Stimulated activated CD4-positive, alpha-beta T cell treated with anti-CD3 and anti-CD28 coated beads, TNF-alpha, amount 100 ng/mL, for 4 hours (primary cell): ENCODE measurements at regions not wholly inside any gene's neighbourhood (a gene's known extent, or its start where the extent isn't known, plus 50 kb on each side); places are given as distances from the start of the nearest gene placed in this dataset.
"Not testable (repeated sequence)": the region's sequence is repeated elsewhere in the genome, so short reads cannot be mapped to it uniquely, and the experiment has no call there.

Experiments used
- DNase-seq, 3 experiments: peaks; one replicate each; pipeline ENCODE4 v3.0.0-alpha.2; 2020; ENCODE audit warnings: low read depth in 3 of 3

DNA sequence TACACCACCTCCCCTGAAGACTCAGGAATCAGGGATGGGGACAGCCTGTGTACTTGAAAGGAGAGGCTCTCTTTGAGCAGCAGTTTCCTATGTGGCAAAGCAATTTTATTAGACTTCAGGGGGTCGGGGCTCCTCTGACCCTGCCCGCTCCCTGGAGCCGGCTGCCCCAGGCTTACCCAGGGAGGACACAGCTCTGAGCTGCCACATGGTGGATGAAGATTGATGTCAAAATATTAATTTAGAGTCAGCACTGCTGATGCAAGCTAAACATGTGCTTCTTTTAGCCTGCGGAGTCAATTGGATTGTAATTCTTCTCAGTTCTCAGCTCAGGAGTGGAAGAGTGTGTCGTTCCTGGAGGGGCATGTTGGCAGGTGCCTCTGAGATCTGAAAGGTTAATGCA is 606.1 kb downstream of the KIF4B start:
- DNase-seq = no peak

DNA sequence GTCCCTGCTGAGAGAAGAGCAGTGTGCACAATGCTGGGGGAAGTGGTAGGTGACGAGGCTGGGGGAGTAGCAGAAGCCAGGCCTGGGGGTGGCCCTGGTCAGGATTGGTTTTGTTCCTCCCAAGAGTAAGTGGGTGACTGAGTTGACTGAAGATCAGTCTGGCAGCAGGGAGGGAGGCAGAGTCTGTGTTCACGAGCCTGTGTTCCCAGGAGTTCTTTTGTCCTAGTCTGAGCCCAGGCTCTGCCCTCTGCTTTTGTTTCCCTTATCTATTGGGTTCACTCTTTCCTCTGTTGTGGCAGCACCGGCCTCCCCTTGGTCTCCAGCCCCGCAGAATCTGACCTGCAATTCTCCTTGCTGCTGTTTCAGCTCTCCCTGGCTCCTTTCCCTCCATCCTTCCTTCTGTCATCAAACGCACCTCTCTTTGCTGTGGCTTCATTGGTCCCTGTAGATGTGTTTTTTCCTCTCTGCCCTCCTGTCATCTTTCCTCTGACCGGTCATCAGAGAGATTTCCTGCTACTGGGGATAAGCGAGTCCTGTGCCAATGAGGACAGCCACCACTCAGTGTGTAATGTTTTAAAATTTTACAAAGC is 607.4 kb downstream of the KIF4B start:
- DNase-seq = no peak

DNA sequence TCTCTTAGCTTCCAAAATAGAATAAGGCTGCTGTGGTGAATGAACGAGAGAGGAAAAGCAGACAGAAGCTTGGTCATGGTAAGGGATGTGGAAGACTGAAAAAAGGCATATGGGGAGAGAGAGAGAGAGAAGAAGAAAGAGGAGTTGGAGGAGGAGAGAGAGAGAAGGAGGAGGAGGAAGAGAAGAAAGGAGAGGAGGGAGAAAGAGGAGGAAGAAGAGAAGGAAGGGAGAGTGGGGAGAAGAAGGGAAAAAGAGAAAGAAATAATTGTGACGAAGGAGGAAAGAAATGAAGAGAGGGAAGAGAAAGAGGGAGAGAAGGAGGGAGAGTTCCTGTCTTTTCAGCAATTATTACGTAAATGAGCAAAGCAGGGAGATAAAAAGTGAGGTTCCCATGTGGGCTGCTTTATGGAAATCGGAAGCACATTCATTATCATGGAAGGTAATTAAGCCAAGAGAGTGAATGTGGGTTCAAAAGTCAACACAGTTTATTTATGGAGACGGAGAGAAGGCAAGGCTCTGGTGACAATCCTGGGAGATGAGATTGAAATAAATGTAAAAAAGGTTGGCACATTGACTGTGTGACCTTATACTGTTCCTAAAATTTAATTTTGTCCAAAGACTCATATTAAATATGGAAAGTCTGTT is 611.2 kb downstream of the KIF4B start:
- DNase-seq = no peak

DNA sequence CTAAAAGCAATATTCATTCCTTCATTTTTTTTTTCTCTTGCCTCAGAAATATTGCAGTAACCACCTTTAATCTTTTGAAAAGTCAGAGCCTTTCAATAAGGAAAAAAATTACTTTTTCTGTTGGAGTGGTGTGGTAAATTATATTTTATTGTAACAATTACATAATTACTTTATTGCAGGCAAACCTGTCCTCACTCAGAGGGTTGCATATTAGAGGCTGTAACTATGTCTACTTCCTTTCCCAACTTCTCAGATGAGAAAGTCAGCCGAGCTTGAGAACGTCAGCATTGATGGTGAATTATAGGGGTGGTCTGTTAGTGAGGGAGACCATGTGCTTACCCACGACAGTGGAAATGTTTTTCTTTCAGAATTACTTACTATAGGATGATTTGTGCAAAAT is 611.8 kb downstream of the KIF4B start:
- no peak for DNase-seq

DNA sequence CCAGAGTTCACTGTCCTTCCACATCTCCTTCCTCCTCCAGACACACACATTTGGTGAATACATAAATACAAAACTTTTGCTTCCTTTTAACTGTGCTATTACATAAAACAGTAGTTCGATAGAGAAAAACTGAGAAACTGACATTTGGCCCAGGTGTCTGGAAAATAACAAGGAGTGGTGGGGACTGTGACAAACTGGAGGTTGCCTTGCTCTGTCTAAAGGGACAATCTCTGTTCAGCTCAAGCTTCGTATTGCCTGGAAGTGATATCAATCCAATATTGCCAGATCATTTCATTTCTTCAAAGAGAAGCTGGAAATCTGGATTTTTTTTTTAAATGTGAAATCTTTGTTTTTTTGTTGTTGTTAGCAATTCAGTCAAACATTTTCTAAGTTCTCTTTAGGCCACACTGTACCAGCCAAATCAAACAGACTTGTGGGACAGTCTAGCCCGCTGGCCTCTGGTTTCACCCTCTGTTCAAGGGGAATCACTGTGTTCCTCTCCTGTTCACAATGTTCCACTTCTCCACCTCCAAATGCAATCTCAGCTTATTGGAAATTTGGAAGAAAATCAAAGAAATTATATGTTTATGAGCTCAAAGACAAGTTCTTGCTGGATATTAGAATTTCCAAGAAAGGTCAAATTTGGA is 612.5 kb downstream of the KIF4B start:
- DNase-seq = no peak

DNA sequence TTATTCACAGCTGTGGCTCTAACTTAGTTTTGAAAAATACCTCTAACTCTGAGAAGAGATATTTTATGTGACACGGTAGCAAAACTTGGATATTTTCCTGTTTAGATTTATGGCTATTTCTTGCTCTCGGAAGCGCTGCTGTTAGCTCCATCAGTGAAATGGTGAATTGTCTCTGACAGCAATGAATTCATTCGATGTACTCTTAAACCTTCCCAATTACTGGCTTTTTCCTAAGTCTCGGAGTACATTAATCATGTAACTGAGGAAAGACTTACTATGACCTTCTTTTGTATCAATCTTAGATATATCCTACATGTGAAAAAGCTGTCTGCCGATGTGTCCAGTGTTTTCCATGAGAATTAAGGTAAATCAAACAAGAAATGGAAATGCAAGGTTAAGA is 613.0 kb downstream of the KIF4B start:
- DNase-seq = no peak

DNA sequence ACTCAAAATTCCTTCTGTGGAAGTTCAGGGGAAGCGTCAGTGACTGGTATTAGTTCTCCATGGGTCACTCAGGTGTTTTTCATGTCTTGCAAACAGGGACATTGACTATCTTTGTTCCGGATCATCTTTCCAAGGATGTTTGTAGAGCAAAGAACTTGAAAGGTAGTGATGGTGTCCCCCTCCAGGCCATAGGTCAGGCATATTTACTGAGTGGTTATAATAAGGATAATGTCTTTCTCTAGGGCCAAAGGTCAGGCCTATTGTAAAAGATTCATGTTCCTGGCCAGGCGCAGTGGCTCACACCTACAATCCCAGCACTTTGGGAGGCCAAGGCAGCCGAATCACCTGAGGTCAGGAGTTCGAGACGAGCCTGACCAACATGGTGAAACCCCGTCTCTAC is 614.8 kb downstream of the KIF4B start:
- no peak for DNase-seq

DNA sequence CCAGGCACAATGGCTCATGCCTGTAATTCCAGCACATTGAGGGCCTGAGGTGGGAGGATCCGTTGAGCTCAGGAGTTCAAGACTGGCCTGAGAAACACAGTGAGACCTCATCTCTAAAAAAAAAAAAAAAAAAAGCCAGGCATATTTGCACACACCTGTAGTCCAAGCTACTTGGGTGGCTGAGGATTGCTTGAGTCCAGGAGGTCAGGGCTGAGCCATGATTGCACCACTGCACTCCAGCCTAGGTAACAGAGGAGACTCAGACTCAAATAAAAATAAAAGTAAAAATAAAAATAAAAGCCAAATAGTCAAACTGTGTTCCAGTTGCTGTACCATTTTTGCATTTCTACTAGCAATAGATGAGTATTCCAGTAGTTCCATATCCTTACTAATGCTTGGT is 616.0 kb downstream of the KIF4B start:
- no peak for DNase-seq

DNA sequence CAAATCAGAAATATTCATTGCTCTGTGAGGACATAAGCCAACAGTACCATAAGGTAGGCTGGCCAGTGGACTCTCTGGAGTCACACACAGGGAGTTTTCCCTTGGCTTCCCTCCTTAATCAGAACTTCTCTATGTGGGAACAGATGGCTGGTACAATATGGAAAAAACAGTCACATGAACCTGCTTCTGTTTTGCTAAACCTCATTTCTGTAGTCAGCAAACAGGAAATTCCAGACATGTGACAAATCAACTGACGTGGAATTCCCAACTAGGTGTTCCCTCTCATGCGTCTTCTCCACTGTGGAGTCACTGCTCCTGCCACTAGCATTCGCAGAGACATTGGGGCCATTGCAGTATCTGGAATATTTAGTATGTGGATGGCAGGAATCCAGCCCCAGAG is 617.6 kb downstream of the KIF4B start:
- DNase-seq = no peak

DNA sequence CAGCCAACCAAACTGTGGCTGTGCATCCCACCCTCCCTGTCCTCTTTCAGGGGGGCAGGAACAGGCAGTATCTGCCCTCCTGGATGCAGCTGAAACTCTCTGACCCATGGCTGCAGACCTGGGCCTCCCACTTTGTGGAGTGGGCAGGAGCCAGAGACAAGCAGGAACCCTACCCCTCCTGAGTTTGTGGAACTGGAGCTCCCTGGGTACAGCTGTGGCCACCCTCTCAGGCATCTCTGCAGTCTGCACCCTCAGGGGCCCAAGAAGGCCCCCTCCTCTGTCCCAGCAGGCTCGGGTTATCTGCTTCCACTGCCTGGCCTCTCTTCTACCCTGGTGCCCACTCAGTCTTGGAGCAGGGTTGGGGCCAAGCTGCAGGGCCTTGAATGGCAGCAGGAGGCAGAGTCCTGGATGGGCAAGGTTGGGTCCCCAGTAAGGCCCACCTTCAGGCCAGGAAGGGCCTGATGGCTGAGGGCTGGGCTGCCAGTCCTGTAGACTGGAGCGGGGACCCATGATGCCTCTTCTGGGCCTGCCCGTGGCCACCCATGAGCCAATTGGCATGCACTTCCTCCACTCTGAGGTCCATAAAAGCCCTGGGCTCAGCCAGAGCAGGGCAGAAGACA is 619.9 kb downstream of the KIF4B start:
- no peak for DNase-seq

DNA sequence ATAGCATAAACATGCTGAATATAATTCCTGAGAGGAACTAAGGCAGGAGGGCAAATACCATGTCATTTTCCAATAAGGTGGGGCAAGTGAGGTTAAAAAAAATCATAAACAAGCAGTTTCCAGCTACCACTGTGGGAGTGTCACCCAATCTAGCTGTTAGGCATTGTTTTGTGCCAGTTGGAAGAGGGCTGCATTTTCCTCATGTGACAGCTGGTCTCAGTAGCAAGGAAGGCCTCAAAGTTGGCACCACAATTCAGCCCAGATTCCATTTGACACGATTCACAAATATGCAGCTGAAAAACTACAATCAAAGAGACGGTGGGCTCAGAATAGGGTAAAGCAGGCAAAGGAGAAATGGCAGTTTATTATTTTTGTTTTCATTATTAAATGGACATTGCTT is 636.1 kb downstream of the KIF4B start:
- no peak for DNase-seq

DNA sequence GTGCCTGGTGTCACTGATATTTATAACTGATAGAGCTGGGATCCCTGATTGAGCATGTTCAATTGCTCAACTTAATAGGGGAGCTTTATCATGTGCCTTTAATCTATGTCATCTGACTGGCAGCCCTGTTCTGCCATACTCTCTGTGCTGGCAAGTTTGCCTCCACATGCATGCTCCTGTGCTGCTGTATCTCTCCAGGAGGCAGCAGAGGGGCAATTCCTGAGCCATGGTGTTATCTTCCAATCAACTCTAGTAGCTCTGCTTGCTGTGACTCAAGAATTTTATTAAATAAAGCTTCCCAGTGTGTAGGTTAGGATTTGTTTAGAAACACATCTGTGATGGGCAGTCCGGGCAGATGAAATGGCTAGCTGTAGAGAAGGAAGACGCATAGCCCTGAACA is 642.0 kb downstream of the KIF4B start:
- DNase-seq = no peak

DNA sequence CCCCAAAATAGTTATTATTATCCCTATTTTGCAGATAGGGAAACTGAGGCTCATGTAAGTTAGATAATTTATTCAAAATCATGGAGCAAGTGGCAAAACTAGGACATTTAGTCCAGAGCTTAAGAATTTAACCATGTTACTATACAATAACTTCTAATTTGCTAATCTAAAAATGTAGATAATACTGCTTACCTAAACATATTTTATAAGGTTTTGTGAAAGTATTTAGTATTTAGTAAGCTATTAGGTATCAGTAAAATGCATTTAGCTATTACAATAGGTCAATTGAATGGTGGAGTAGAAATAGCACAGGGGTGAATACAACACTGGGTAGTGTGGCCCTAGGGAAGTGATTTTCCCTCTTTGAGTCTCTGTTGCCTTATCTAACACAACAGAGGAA is 648.3 kb downstream of the KIF4B start:
- DNase-seq = no peak

DNA sequence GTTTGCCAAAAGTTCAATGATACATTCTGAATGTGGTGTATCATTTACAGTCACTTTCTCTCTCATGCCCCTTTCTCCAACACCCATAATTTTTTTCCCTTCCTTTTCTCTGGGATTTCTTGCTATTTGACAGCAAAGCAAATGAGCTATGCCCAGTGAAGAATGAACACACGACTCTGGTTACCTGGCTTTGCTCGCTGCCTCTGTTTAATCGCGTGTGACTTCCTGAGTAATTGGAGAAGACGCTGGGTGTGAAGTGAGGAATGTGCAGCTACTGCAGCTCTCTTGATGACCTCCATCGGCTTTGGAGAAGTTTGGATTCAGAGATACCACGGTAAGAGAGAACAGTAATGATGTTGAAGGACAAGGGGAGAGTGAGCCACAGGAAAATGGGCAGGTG is 651.8 kb downstream of the KIF4B start:
- DNase-seq = no peak

DNA sequence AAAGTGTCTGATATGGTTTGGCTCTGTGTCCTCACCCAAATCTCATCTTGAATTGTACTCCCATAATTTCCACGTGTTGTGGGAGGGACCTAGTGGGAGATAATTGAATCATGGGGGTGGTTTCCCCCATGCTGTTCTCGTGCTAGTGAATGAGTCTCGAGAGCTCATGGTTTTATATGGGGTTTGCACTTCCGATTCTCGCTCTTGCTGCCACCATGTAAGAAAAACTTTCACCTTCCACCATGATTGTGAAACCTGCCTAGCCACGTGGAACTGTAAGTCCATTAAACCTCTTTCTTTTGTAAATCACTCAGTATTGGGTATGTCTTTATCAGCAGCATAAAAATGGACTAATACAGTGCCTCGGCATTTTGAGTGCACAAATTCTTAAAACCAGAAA is 655.0 kb upstream of the SGCD start:
- not testable (repeated sequence) for DNase-seq

DNA sequence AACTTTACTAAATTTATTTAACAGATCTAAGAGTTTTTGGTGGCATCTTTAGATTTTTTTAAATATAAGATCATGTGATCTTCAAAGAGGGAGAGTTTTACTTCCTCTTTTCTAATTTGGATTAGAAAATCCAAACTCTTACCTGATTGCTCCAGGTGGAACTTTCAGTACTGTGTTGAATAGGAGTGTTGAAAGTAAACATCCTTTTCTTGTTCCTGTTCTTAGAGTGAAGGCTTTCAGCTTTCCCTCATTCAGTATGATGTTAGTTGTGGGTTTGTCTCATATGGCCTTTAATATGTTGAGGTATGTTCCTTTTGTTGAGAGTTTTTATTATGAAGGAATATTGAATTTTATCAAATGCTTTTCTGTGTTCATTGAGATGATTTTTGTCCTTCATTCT is 650.0 kb upstream of the SGCD start:
- DNase-seq = no peak

DNA sequence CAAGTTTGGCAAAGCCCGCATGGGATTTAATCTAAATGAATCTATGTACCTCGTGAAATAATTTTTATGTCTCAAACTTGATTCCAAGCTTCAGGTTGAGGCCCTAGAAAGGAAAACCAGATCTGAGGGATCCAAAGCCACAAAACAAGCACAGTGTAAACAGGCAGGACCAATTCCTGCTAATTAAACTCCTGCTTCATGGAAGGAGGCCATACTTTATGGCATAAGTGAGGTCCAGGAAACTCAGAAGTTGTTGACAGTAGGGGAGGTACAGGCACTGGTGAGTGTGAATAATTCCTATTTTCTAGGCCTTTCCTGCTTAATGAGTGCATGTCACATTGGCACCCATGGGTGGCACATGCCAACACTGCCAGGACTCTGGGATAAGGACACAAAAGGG is 648.6 kb upstream of the SGCD start:
- DNase-seq = no peak

DNA sequence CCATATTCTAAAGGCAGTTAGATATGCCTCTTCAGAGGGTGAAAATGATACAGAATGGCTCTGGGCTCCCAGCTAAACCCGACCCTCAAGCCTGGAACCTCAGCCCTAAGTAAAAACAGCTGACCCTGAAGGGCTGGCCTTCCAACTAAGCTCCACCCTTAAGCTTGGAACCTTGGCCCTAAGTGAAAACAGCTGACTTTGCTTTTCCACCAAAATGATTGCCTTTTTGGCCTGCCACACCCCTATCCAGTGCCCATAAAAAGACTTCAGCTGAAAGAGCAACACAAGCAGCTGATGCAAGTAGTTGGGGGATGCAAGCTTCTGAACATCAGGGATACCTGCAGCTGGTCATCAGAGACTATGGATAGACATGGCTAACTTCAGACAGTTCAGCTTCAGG is 647.4 kb upstream of the SGCD start:
- no peak for DNase-seq

DNA sequence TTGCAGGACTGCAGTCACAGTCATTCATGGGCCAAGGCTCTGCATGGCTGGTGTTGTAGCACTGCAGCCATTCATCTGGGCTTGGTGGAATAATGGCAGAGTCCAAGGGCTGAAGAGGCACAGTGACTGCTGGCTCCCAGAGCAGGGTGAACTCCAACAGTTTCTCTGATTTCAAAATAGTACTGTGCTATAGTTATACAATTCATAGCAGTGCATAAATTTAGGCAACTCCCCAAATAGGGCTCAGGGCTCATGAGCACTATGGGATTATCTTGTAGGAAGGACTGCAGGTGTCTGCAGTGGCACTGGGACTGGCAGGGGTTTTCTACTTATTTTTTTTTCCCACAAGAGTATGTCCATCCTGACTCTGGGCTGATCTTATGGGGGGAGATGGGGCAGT is 642.5 kb upstream of the SGCD start:
- no peak for DNase-seq

DNA sequence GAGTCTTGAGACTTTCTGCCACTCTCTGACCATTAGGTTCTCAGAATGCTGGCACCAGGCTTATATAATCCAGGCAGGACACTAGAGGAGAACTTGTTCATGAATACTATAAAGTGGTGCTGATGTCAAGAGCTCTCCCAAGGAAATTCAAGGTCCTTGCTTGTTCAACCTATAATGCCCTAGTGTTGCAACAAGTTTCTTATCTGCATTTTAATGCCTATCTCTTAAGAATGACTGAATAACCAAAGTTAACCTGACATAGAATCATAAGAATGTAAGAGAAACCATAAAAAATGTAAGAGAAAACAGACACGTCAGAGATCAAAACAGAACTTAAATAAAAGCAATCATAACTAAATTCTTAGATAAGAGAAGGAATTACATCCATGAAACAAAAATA is 640.8 kb upstream of the SGCD start:
- DNase-seq = no peak

DNA sequence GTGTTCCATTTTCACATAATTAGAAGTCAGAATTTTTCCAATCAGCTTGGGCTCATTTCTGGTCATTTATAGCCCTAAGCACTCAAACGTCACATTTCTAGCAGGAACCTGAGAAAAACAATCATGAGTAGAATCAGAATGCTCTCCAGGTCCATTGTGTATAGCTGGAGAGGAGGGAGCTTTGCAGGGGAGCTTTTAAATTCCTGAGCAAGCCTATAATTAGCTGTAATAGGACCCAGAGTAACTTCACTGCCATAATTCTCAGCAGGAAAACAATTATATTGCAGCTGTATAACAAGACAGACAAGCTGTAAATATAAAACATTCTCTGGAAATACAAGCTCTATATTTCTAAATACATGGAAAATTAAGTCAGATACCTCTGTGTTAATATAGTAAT is 637.6 kb upstream of the SGCD start:
- no peak for DNase-seq

DNA sequence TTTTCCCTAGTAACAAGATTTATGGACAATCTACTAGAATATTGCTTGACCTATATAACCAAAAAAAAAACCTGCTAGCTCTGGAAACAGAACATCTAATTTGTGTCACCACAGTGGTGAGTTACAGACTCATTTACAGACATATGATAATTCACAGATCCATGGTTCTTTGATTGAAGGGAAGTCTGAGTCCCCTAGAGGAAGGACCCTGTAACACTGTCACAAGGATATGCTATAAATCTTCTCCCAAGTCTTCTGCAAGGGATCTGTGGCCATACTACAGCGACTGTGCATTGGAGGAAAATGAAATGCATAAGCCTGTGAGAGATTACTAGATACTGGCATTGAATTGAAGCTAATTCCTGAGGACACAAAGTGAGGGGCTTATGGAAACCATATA is 630.6 kb upstream of the SGCD start:
- no peak for DNase-seq

DNA sequence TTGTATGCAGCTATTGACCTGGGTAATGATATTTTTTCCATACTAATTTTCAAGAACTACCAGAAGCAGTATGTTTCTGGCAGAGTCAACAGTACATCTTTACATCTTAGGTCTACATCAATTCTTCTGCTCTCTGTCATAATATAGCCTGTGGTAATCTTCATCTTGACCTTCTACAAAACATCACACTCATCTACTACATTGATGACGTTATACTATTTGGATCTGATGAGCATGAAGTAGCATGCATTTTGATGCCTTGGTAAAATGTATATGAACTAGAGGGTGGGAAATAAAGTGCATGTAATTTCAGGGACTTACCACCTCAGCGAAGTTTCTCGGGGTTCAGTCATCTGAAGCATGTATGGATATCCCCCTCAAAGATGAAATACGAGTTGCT is 629.7 kb upstream of the SGCD start:
- no peak for DNase-seq
